SU-DHL-6 (cell line): ENCODE measurements at regions not wholly inside any gene's neighbourhood (a gene's known extent, or its start where the extent isn't known, plus 50 kb on each side); places are given as distances from the start of the nearest gene placed in this dataset.

Experiments
- H2AFZ ChIP-seq: fragments of 200-600 bp; sonication (generic); 2 replicates; pipeline ENCODE4 v1.6.1; 2014; ENCODE audit warnings: low read depth, mild to moderate bottlenecking, moderate library complexity, mixed read lengths, antibody characterized with exemption, low read length; ENCODE audit not compliant: severe bottlenecking
- H3F3A ChIP-seq: fragments of 200-600 bp; shearing (Covaris generic); 2 replicates; pipeline ENCODE4 v1.6.0; 2016; ENCODE audit warnings: antibody characterized with exemption, mild to moderate bottlenecking; ENCODE audit not compliant: insufficient read depth
- H3K27ac ChIP-seq: fragments of 200-600 bp; sonication (generic); 2 replicates; pipeline ENCODE4 v1.5.1; 2016; ENCODE audit warnings: low read depth, mild to moderate bottlenecking, low read length, moderate library complexity, mixed read lengths
- H3K27me3 ChIP-seq: fragments of 200-600 bp; sonication (generic), shearing (Covaris generic); 2 replicates; pipeline ENCODE4 v1.6.0; 2014; ENCODE audit warnings: mild to moderate bottlenecking, low read length
- H3K36me3 ChIP-seq: fragments of 200-600 bp; sonication (generic); 2 replicates; pipeline ENCODE4 v1.6.1; 2014; ENCODE audit warnings: mild to moderate bottlenecking, low read length, mixed read lengths
- H3K4me2 ChIP-seq: fragments of 300-600, 200-600 bp; shearing (Covaris generic), sonication (generic); 2 replicates; pipeline ENCODE4 v1.6.0; 2014; ENCODE audit warnings: low read length, low read depth, mild to moderate bottlenecking; ENCODE audit not compliant: poor library complexity, severe bottlenecking
- H3K4me3 ChIP-seq: fragments of 200-600 bp; sonication (generic); 2 replicates; pipeline ENCODE4 v1.5.1; 2014; ENCODE audit warnings: antibody characterized with exemption, low read length, mild to moderate bottlenecking, mixed read lengths; ENCODE audit not compliant: insufficient read depth, poor library complexity, severe bottlenecking
- H3K79me2 ChIP-seq: fragments of 200-600 bp; sonication (generic); 2 replicates; pipeline ENCODE4 v1.6.1; 2014; ENCODE audit warnings: mild to moderate bottlenecking, low read length, moderate library complexity; ENCODE audit not compliant: insufficient read depth
- H3K9ac ChIP-seq: fragments of 200-600 bp; sonication (generic); 2 replicates; pipeline ENCODE4 v1.7.0; 2014; ENCODE audit warnings: mild to moderate bottlenecking, low read length
- H3K9me2 ChIP-seq: fragments of 200-600 bp; sonication (generic); replicated peaks from 2 replicates; pipeline ENCODE4 v1.6.1; 2014; ENCODE audit warnings: low read length; ENCODE audit not compliant: insufficient read depth
- H3K9me3 ChIP-seq: fragments of 200-600 bp; sonication (generic); 2 replicates; pipeline ENCODE4 v1.6.1; 2014; ENCODE audit warnings: low read length, mixed read lengths; ENCODE audit not compliant: insufficient read depth
- H4K20me1 ChIP-seq: fragments of 200-600 bp; sonication (generic); 2 replicates; pipeline ENCODE4 v1.6.1; 2014; ENCODE audit warnings: low read depth, mild to moderate bottlenecking, antibody characterized with exemption, low read length, moderate library complexity, mixed read lengths
- CTCF ChIP-seq: fragments of 200-600 bp; sonication (generic); IDR thresholded peaks from one replicate; pipeline ENCODE4 v1.5.1; 2017; ENCODE audit warnings: antibody characterized with exemption, mild to moderate bottlenecking, low read length, moderate library complexity; ENCODE audit not compliant: insufficient read depth, poor library complexity, severe bottlenecking
- EZH2phosphoT487 ChIP-seq: fragments of 200-600 bp; sonication (generic), shearing (Covaris generic); conservative IDR thresholded peaks from 2 replicates; pipeline ENCODE4 v1.6.1; 2018; ENCODE audit warnings: mild to moderate bottlenecking, antibody characterized with exemption, low read length, moderate library complexity, mixed read lengths

DNA sequence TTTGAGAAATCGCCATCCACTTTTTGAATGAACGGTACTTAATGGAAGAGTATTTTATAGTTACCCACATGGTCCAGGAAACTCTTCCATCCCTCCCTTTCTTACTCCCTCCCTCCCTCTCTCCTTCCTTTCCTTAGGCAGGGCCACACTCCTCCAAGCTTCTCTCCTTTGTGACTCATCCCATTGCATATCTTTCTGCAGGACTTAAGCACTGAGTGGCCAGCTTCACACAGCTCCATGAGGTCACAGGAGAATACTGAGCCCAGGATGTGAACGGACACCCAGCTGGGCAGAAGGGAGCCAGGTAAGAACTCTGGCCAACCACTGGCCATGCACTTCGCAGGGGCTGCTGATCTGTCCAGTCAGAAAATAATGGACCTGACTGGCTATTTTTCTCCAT is 189.7 kb upstream of the ADCY1 start:
- no peak overlapping the region for H3K4me3 ChIP-seq
- no peaks in the 10 kb centered on the region for H4K20me1 ChIP-seq
- H3K36me3 ChIP-seq, result no peaks in the 10 kb centered on the region
- H3K9ac ChIP-seq, result no peak overlapping the region
- H3K27ac ChIP-seq, result no peak overlapping the region
- H3K27me3 ChIP-seq, result no peaks in the 10 kb centered on the region
- H3K79me2 ChIP-seq, result no peaks in the 10 kb centered on the region
- TF ChIP-seq CTCF (no peak), EZH2phosphoT487 (no peak)
- H3F3A ChIP-seq, result no peaks in the 10 kb centered on the region
- H3K9me2 ChIP-seq, result no peaks in the 10 kb centered on the region
- H3K9me3 ChIP-seq, result no peaks in the 10 kb centered on the region
- H2AFZ ChIP-seq, result no peak overlapping the region
- H3K4me2 ChIP-seq, result no peak overlapping the region

DNA sequence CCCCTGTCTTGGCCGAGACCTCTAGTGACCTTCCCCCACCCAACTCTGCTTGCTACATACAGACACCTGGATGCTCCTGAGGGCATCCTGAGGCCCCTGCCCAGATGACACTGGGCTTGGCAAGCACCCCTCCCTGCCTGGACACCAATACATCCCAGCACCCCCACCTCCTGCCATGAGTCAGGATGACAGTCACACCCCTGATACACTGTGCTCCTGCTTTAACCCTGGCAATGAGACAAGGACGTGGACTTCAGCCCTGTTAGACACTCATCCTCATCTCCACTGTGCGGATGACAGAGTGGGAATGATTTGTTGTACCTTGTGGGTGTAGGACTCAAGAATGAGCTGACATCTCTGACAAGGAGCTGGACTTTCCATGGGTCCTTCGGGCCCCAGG is 186.3 kb upstream of the ADCY1 start:
- TF ChIP-seq EZH2phosphoT487 (no peak), CTCF (no peak)
- no peaks in the 10 kb centered on the region for H3F3A ChIP-seq

GRCh38 chr7:45389073-45389872 is 184.9 kb upstream of the ADCY1 start:
- H3K9me3 ChIP-seq, result no peaks in the 10 kb centered on the region
- H3K27me3 ChIP-seq, result no peaks in the 10 kb centered on the region
- H3K27ac ChIP-seq, result no peak overlapping the region
- H3K4me3 ChIP-seq, result no peak overlapping the region
- no peaks in the 10 kb centered on the region for H3K79me2 ChIP-seq
- no peak overlapping the region for H3K9ac ChIP-seq
- H4K20me1 ChIP-seq, result no peaks in the 10 kb centered on the region
- H3K4me2 ChIP-seq, result no peak overlapping the region
- TF ChIP-seq CTCF (no peak), EZH2phosphoT487 (no peak)
- no peaks in the 10 kb centered on the region for H3F3A ChIP-seq
- H3K36me3 ChIP-seq, result no peaks in the 10 kb centered on the region
- H2AFZ ChIP-seq, result no peak overlapping the region
- H3K9me2 ChIP-seq, result no peaks in the 10 kb centered on the region

More for the DNA sequence above, 186.3 kb upstream of the ADCY1 start:
- Histone ChIP-seq H3K27ac (no peak overlapping the region), H3K4me3 (no peak overlapping the region), H2AFZ (no peak overlapping the region), H3K36me3 (no peaks in the 10 kb centered on the region), H3K79me2 (no peaks in the 10 kb centered on the region), H3K9me3 (no peaks in the 10 kb centered on the region), H3K9ac (no peak overlapping the region), H3K9me2 (no peaks in the 10 kb centered on the region), H3K4me2 (no peak overlapping the region), H3K27me3 (no peaks in the 10 kb centered on the region), H4K20me1 (no peaks in the 10 kb centered on the region)
